GM10248 (cell line): ENCODE measurements at regions not wholly inside any gene's neighbourhood (a gene's known extent, or its start where the extent isn't known, plus 50 kb on each side); places are given as distances from the start of the nearest gene placed in this dataset.
"Not testable (repeated sequence)": the region's sequence is repeated elsewhere in the genome, so short reads cannot be mapped to it uniquely, and the experiment has no call there.

Experiments used
- CTCF ChIA-PET: fragments of 300-600 bp; sonication (Branson Sonifier 250); formaldehyde crosslinking; extraction: SDS; loops from one replicate; lab custom pipeline; 2021; ENCODE audit warnings: antibody characterized with exemption; lab: Yijun Ruan, JAX
- POLR2A ChIA-PET: fragments of 350-650 bp; sonication (Branson Sonifier 250); formaldehyde crosslinking; extraction: SDS; loops from one replicate; lab custom pipeline; 2020; ENCODE audit warnings: antibody characterized with exemption; lab: Yijun Ruan, JAX
- DNase-seq: peaks from one replicate; pipeline ENCODE4 v3.0.0; 2012; ENCODE audit errors: extremely low spot score
- TF ChIP-seq, protein P1 (sequence below): IDR thresholded peaks from 2 replicates; pipeline ENCODE4 v1.5.1; 2012; ENCODE audit warnings: mild to moderate bottlenecking, low read depth; ENCODE audit errors: extremely low read depth, missing control alignments, control extremely low read depth

DNA sequence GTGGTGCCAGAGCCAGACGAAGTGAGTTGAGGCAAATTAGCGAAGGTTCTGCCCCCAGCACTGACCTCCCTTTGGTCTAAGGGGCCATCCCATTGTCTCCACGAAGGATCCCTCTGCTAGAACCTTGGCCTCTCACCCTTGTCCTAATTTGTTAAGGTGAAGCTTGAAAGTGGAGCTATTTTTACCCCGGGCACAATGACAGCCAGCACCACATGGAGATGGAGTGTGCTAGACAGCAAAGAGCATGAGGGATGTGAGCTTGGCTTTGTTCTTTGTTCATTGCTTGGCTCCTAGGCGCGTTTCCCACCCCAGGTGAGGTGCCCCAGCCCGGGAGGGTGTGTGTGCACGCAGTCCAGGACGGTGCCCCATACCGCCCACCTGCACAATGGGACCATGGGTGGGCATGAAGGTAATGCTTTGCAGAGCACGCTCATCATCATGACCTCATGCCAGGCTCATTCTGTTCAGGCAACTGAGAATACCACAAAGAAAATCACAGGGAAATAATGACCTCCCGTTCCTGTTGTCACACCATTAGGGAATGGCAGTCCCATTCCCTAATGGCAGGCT, 361.0 kb upstream of the FZD8 start:
- DNase-seq, result no peak
- CTCF ChIA-PET, result no interaction called here
- POLR2A ChIA-PET, result no interaction called here
- TF ChIP-seq, protein P1, sequence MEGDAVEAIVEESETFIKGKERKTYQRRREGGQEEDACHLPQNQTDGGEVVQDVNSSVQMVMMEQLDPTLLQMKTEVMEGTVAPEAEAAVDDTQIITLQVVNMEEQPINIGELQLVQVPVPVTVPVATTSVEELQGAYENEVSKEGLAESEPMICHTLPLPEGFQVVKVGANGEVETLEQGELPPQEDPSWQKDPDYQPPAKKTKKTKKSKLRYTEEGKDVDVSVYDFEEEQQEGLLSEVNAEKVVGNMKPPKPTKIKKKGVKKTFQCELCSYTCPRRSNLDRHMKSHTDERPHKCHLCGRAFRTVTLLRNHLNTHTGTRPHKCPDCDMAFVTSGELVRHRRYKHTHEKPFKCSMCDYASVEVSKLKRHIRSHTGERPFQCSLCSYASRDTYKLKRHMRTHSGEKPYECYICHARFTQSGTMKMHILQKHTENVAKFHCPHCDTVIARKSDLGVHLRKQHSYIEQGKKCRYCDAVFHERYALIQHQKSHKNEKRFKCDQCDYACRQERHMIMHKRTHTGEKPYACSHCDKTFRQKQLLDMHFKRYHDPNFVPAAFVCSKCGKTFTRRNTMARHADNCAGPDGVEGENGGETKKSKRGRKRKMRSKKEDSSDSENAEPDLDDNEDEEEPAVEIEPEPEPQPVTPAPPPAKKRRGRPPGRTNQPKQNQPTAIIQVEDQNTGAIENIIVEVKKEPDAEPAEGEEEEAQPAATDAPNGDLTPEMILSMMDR, result no peak

DNA sequence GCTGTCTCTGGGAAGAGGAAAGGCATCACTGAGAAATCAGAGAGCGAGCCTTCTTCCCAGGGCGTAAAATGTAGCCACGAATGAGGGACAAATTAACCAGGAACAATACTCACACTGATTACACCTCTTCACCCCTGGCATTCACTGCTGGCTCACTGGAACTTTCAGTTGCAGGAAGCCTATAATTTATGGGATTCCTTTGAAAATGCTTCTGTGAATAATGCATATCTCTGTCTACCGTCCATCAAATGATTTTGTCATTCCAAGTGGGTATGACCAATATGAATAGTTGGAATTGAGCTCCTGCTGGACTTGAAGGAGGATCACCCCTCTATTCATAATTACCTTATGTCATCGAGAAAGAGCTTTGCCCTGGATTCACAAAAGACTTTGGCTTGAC, 360.3 kb upstream of the FZD8 start:
- POLR2A ChIA-PET, result no interaction called here
- DNase-seq, result no peak
- CTCF ChIA-PET, result no interaction called here
- TF ChIP-seq, protein P1, result no peak

DNA sequence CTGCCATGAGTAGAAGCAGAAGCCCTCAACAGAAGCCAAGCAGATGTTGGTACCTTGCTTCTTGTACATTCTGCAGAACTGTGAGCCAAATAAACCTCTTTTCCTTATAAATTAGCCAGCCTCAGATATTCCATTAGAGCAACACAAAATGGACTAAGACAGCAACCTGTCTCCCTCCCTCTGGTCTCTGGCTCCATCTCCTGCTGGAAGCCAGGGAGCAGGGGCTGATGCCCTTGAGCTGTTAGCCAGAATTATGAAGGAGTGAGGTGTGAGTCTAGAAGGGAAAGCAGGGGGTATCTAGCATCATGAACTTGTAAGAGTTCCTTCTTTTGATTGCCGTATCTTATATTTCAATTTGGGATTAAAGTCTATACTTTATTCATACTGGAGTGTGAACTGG, 358.7 kb upstream of the FZD8 start:
- DNase-seq, POLR2A ChIA-PET, CTCF ChIA-PET: not testable (repeated sequence)

DNA sequence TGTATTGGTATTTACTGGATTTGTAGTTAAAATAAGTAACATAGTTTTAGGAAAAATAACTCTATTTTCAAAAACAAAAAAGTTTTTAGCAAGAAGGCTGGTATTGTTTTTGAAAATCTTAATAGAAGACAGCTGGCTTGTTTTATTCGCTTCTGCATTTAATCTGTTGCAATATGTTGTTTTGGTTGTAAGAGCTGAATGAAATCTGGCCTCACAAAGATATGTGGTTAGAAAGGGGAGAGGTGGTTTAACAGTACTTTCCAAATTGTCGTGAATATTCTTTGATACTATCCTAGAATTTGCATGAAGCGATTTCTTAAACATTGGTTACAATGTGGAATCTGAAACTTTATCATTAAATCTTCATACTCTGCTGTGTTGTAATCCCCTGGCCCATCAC, 355.9 kb upstream of the FZD8 start:
- ChIA-PET POLR2A (no interaction called here), CTCF (no interaction called here)
- no peak for DNase-seq
- TF ChIP-seq, protein P1, result no peak

DNA sequence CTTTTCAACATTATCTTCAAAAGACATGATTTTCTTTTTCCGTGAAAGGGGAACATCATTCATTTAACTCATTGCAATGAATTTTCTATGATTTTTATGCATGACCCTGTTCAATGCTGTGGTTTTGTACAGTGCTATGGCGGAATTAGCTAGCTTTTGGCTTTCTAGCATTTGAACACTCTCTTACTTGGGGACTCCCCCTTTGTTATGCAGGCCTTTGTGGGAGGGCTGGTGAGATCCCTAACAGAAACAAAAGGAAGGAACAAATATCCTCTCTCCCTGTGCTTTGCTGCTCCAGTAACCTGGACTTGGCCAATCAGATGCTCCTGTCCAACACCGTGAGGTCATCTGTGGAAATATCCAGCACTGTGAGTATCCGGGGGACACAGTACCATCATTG, 353.4 kb upstream of the FZD8 start:
- ChIA-PET POLR2A (no interaction called here), CTCF (no interaction called here)
- TF ChIP-seq, protein P1, result no peak
- DNase-seq, result no peak

DNA sequence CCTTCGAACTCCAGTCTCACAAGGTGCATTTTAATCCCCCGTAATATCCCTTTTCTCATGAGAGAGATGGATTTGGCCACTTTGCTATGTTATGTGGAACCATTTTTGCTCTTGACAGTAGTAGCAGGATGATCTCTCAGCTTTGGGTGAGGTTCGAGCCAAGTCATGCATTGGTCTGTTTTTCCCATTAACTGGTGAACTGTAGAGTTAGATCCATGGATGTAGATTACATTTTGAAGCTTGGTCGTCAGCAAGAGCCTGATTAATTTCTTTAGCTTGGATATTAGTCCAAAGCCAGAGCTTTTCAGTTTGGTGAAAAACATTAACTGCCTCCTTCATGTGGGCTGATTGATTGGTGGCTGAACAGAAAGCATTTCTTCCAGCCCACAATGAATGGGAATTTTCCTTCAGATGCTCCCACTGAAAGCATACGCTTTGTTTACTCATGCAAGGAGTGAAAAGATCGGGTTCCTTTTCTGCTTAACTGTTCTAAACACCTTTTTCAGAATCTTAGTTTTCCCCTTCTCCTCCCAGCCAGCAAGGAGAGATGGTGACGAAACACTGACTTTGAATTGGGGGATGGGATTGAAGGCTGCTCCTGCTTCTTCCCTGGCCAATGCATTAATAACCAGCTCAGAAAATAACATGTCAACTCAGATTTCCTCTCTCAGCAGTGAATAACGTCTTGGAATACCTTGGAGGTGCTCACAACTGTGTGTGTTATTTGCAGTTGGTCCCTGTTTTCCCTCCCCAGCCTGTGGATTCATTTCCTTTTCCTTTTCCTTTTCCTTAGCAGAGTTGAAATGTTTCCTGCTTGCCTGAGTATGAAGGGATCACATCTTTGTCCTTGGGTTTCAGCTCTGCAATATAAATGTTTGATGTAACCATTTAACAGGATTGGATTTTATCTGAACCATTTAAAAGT, 351.8 kb upstream of the FZD8 start:
- ChIA-PET CTCF (interaction anchor here (0.8 to 0.9 kb wide), 3 partner anchors 14 to 359 kb away, joined by 3 read pairs; no protein-coding TSS in a partner anchor), POLR2A (no interaction called here)
- TF ChIP-seq, protein P1, result no peak
- DNase-seq, result no peak

DNA sequence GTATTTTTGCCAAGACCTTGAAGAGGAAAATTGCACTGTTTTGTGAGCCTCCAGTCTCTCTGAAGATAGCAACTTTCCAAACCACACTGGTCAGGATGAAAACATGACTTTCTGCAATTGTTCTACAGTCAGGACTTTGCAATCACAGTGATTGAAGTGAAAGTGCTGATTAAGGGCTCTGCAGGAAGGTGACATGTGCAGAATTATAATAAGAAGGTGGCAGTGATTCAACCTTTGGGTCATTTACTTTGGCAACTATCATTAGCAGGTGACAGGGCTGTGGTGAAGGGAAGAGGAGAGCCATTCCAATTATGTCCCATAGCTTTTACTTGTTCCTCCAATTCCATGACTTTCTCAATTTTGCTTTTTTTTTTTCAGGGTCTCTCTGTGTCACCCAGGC, 350.0 kb upstream of the FZD8 start:
- POLR2A ChIA-PET, result no interaction called here
- CTCF ChIA-PET, result no interaction called here
- no peak for DNase-seq
- TF ChIP-seq, protein P1, result no peak
